ENCODE measurements at regions not wholly inside any gene's neighbourhood (a gene's known extent, or its start where the extent isn't known, plus 50 kb on each side); places are given as distances from the start of the nearest gene placed in this dataset.

- no peak for TF ChIP-seq EZH2 (IDR thresholded peaks at IDR 0.05; ENCODE audit: borderline replicate concordance, insufficient read depth, low read length, poor library complexity, severe bottlenecking)
- no peak for TF ChIP-seq TAF1 (IDR thresholded peaks at IDR 0.05; ENCODE audit: low read depth)
- no peak for TF ChIP-seq POLR2AphosphoS5 (IDR thresholded peaks at IDR 0.05)
- TF ChIP-seq RAD21 (conservative IDR thresholded peaks at IDR 0.05): no peak
- no peak for TF ChIP-seq REST (IDR thresholded peaks at IDR 0.05; ENCODE audit: borderline replicate concordance)
- TF ChIP-seq EP300 (conservative IDR thresholded peaks at IDR 0.05; ENCODE audit: poor library complexity, severe bottlenecking): no peak
- TF ChIP-seq MXI1 (conservative IDR thresholded peaks at IDR 0.05; ENCODE audit: poor library complexity, severe bottlenecking): no peak
- TF ChIP-seq CTCF (IDR thresholded peaks at IDR 0.05; ENCODE audit: poor library complexity, severe bottlenecking): no peak
- TF ChIP-seq SMC3 (conservative IDR thresholded peaks at IDR 0.05; ENCODE audit: poor library complexity): no peak
- Histone ChIP-seq H4K20me1 (ENCODE audit: insufficient read depth) (no peaks in the 10 kb centered on the region), H3F3A (ENCODE audit: insufficient read depth, low read length, poor library complexity, severe bottlenecking) (no peaks in the 10 kb centered on the region), H3K36me3 (ENCODE audit: insufficient read depth, low read length) (no peaks in the 10 kb centered on the region), H3K9me2 (ENCODE audit: insufficient read depth, low read length) (no peaks in the 10 kb centered on the region), H3K27me3 (ENCODE audit: insufficient read depth, low read depth, low read length) (no peaks in the 10 kb centered on the region), H3K9ac (ENCODE audit: low read length) (no peak overlapping the region), H3K79me2 (replicated peaks; ENCODE audit: insufficient read depth, low read length) (no peaks in the 10 kb centered on the region), H3K4me3 (ENCODE audit: low read length) (no peak overlapping the region), H3K27ac (ENCODE audit: low read length) (no peak overlapping the region), H3K9me3 (ENCODE audit: low read length) (no peaks in the 10 kb centered on the region), H3K4me2 (ENCODE audit: low read length) (no peak overlapping the region), H2AFZ (ENCODE audit: low read depth, low read length) (no peak overlapping the region)
These were observed 383.4 kb downstream of the ENC1 start for GRCh38 chr5:74257060-74257527.

GRCh38 chr5:74255692-74256392 is 384.7 kb downstream of the ENC1 start:
- Histone ChIP-seq H3K9ac (ENCODE audit: low read length) (no peak overlapping the region), H2AFZ (ENCODE audit: low read depth, low read length) (no peak overlapping the region), H3K36me3 (ENCODE audit: insufficient read depth, low read length) (no peaks in the 10 kb centered on the region), H3K4me2 (ENCODE audit: low read length) (no peak overlapping the region), H3K79me2 (replicated peaks; ENCODE audit: insufficient read depth, low read length) (no peaks in the 10 kb centered on the region), H4K20me1 (ENCODE audit: insufficient read depth) (no peaks in the 10 kb centered on the region), H3F3A (ENCODE audit: insufficient read depth, low read length, poor library complexity, severe bottlenecking) (no peaks in the 10 kb centered on the region), H3K27ac (ENCODE audit: low read length) (no peak overlapping the region), H3K9me3 (ENCODE audit: low read length) (no peaks in the 10 kb centered on the region), H3K27me3 (ENCODE audit: insufficient read depth, low read depth, low read length) (no peaks in the 10 kb centered on the region), H3K4me3 (ENCODE audit: low read length) (no peak overlapping the region), H3K9me2 (ENCODE audit: insufficient read depth, low read length) (no peaks in the 10 kb centered on the region)
- TF ChIP-seq MXI1 (conservative IDR thresholded peaks at IDR 0.05; ENCODE audit: poor library complexity, severe bottlenecking): no peak
- TF ChIP-seq REST (IDR thresholded peaks at IDR 0.05; ENCODE audit: borderline replicate concordance): no peak
- no peak for TF ChIP-seq POLR2AphosphoS5 (IDR thresholded peaks at IDR 0.05)
- TF ChIP-seq SMC3 (conservative IDR thresholded peaks at IDR 0.05; ENCODE audit: poor library complexity): no peak
- no peak for TF ChIP-seq RAD21 (conservative IDR thresholded peaks at IDR 0.05)
- TF ChIP-seq TAF1 (IDR thresholded peaks at IDR 0.05; ENCODE audit: low read depth): no peak
- TF ChIP-seq EP300 (conservative IDR thresholded peaks at IDR 0.05; ENCODE audit: poor library complexity, severe bottlenecking): no peak
- no peak for TF ChIP-seq CTCF (IDR thresholded peaks at IDR 0.05; ENCODE audit: poor library complexity, severe bottlenecking)
- TF ChIP-seq EZH2 (IDR thresholded peaks at IDR 0.05; ENCODE audit: borderline replicate concordance, insufficient read depth, low read length, poor library complexity, severe bottlenecking): no peak
